ENCODE measurements at regions not wholly inside any gene's neighbourhood (a gene's known extent, or its start where the extent isn't known, plus 50 kb on each side); places are given as distances from the start of the nearest gene placed in this dataset.
"Not testable (repeated sequence)": the region's sequence is repeated elsewhere in the genome, so short reads cannot be mapped to it uniquely, and the experiment has no call there.

GRCh38 chr1:48082271-48082962 lies 85.2 kb upstream of the TRABD2B start:
- DNase-seq, result peak; percentile 13

- no peak for DNase-seq
Observed at GRCh38 chr1:48080331-48081255, 83.4 kb upstream of the TRABD2B start.

- DNase-seq, result no peak
Observed at GRCh38 chr1:48079096-48079495, 81.9 kb upstream of the TRABD2B start.

- no peak for DNase-seq
Observed at GRCh38 chr1:48077795-48078222, 80.6 kb upstream of the TRABD2B start.

- DNase-seq, result no peak
Observed at GRCh38 chr1:48076017-48076416, 78.8 kb upstream of the TRABD2B start.

- no peak for DNase-seq
Observed at GRCh38 chr1:48073798-48074530, 76.8 kb upstream of the TRABD2B start.

- no peak for DNase-seq
Observed at GRCh38 chr1:48071513-48071912, 74.3 kb upstream of the TRABD2B start.

GRCh38 chr1:48070396-48070750 lies 73.2 kb upstream of the TRABD2B start:
- no peak for DNase-seq

GRCh38 chr1:48069662-48070395 lies 72.6 kb upstream of the TRABD2B start:
- DNase-seq, result no peak

GRCh38 chr1:48068206-48068605 lies 71.0 kb upstream of the TRABD2B start:
- DNase-seq, result no peak

GRCh38 chr1:48066936-48067335 lies 69.8 kb upstream of the TRABD2B start:
- no peak for DNase-seq

- not testable (repeated sequence) for DNase-seq
Observed at GRCh38 chr1:48064693-48065092, 67.5 kb upstream of the TRABD2B start.

GRCh38 chr1:48062353-48062752 lies 65.2 kb upstream of the TRABD2B start:
- DNase-seq, result no peak

GRCh38 chr1:48061162-48062136 lies 64.3 kb upstream of the TRABD2B start:
- DNase-seq, result peak; percentile 78

- DNase-seq, result no peak
Observed at GRCh38 chr1:48059289-48059688, 62.1 kb upstream of the TRABD2B start.

- DNase-seq, result no peak
Observed at GRCh38 chr1:48058135-48059025, 61.2 kb upstream of the TRABD2B start.

- no peak for DNase-seq
Observed at GRCh38 chr1:48057249-48057648, 60.1 kb upstream of the TRABD2B start.

- DNase-seq, result peak; percentile 70
Observed at GRCh38 chr1:48055876-48056764, 58.9 kb upstream of the TRABD2B start.

- no peak for DNase-seq
Observed at GRCh38 chr1:48054232-48054631, 57.0 kb upstream of the TRABD2B start.
